ENCODE measurements at regions not wholly inside any gene's neighbourhood (a gene's known extent, or its start where the extent isn't known, plus 50 kb on each side); places are given as distances from the start of the nearest gene placed in this dataset.

DNA sequence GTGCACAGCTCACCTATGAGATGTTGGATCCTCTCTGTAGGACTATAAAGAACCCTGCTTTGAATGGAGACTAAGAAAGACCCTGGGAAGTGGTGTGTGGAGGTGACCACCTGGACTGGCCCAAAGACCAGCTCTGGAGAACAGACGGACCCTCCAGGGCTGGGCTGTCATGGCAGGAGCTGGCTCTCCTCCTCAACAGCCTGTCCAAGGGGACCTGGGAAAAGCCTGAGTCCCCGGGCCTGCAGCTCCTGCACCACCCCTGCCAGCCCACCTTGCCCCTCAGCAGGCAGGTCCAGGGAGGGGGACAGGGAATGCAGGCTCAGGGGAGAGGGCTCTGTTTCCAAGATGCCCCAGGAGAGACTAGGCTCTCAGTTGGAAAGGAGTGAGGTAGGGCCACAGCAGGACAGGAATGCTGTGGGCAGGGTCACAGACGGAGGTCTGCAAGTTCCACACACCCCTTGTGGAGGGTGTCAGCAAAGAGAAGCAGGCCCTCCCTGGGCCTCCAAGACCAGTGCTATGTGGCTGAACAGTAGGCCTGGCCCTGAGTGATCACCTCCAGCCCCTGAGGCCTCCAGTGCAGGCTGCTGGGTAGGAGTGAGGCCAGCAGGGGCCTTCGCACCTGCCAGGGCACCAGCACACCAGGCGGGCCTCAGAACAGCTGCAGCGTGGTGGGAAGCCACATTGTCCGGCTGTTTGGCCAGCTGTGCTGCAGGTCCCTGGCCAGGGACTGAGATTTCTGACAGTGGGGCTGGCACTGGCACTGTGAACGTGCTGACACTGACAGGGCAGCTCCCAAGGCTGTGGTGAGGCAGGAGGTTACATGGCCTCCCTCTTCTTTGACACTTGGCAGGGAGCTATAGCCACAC is 86.4 kb upstream of the OTOS start:
- TF ChIP-seq, protein P1, sequence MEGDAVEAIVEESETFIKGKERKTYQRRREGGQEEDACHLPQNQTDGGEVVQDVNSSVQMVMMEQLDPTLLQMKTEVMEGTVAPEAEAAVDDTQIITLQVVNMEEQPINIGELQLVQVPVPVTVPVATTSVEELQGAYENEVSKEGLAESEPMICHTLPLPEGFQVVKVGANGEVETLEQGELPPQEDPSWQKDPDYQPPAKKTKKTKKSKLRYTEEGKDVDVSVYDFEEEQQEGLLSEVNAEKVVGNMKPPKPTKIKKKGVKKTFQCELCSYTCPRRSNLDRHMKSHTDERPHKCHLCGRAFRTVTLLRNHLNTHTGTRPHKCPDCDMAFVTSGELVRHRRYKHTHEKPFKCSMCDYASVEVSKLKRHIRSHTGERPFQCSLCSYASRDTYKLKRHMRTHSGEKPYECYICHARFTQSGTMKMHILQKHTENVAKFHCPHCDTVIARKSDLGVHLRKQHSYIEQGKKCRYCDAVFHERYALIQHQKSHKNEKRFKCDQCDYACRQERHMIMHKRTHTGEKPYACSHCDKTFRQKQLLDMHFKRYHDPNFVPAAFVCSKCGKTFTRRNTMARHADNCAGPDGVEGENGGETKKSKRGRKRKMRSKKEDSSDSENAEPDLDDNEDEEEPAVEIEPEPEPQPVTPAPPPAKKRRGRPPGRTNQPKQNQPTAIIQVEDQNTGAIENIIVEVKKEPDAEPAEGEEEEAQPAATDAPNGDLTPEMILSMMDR (conservative IDR thresholded peaks at IDR 0.05 in 1 of 2, IDR thresholded peaks at IDR 0.05 in 1 of 2; ENCODE audit: low read depth in 1 of 2, low read length in 2 of 2): no peak
- TF ChIP-seq EZH2 (IDR thresholded peaks at IDR 0.05; ENCODE audit: low read length, missing control alignments): no peak
